ENCODE measurements at regions not wholly inside any gene's neighbourhood (a gene's known extent, or its start where the extent isn't known, plus 50 kb on each side); places are given as distances from the start of the nearest gene placed in this dataset.

- TF ChIP-seq POLR2A (IDR thresholded peaks at IDR 0.05) (no peak), CTCF (IDR thresholded peaks at IDR 0.05) (no peak)
Measured at GRCh38 chr1:229793488-229793887, 167.4 kb downstream of the URB2 start.
